GM12891 (cell line): ENCODE measurements at regions not wholly inside any gene's neighbourhood (a gene's known extent, or its start where the extent isn't known, plus 50 kb on each side); places are given as distances from the start of the nearest gene placed in this dataset.

Source experiments
- PAX5 ChIP-seq: IDR thresholded peaks from 2 replicates; pipeline ENCODE4 v1.6.1; 2011; ENCODE audit warnings: low read length, moderate library complexity, mild to moderate bottlenecking; ENCODE audit not compliant: insufficient read depth, severe bottlenecking
- POLR2A ChIP-seq: IDR thresholded peaks from 2 replicates; pipeline ENCODE4 v1.6.1; 2011; ENCODE audit warnings: low read depth, low read length, control low read depth
- POLR2AphosphoS5 ChIP-seq: IDR thresholded peaks from 2 replicates; pipeline ENCODE4 v1.6.1; 2011; ENCODE audit warnings: low read depth, low read length, control low read depth
- POU2F2 ChIP-seq: IDR thresholded peaks from 2 replicates; pipeline ENCODE4 v1.6.1; 2011; ENCODE audit warnings: low read depth, mild to moderate bottlenecking, control low read depth, low read length, moderate library complexity
- SPI1 ChIP-seq: IDR thresholded peaks from 2 replicates; pipeline ENCODE4 v1.6.1; 2011; ENCODE audit warnings: low read depth, low read length, control low read depth
- TAF1 ChIP-seq: IDR thresholded peaks from 2 replicates; pipeline ENCODE4 v1.6.1; 2011; ENCODE audit warnings: low read depth, low read length, control low read depth

GRCh38 chr11:37264783-37265182 lies 666.7 kb upstream of the RAG2 start:
- TF ChIP-seq POLR2AphosphoS5 (no peak), POLR2A (no peak), SPI1 (no peak), TAF1 (no peak), PAX5 (no peak), POU2F2 (no peak)
